ENCODE measurements at regions not wholly inside any gene's neighbourhood (a gene's known extent, or its start where the extent isn't known, plus 50 kb on each side); places are given as distances from the start of the nearest gene placed in this dataset.
"Not testable (repeated sequence)": the region's sequence is repeated elsewhere in the genome, so short reads cannot be mapped to it uniquely, and the experiment has no call there.

GRCh38 chr13:104650431-104650830 lies 1584.2 kb upstream of the SLC10A2 start:
- DNase-seq: no peak

GRCh38 chr13:104648291-104648690 lies 1582.1 kb upstream of the SLC10A2 start:
- DNase-seq: no peak

GRCh38 chr13:104645786-104646185 lies 1579.6 kb upstream of the SLC10A2 start:
- no peak for DNase-seq

- DNase-seq: no peak
These were observed 1575.1 kb upstream of the SLC10A2 start for GRCh38 chr13:104641309-104641708.

- DNase-seq: no peak
These were observed 1569.7 kb upstream of the SLC10A2 start for GRCh38 chr13:104635879-104636278.

- no peak for DNase-seq
These were observed 1567.8 kb upstream of the SLC10A2 start for GRCh38 chr13:104634016-104634415.

GRCh38 chr13:104632736-104633135 lies 1566.5 kb upstream of the SLC10A2 start:
- no peak for DNase-seq

- no peak for DNase-seq
These were observed 1559.0 kb upstream of the SLC10A2 start for GRCh38 chr13:104625201-104625600.

GRCh38 chr13:104616990-104617389 lies 1550.8 kb upstream of the SLC10A2 start:
- no peak for DNase-seq

- DNase-seq: no peak
These were observed 1548.3 kb upstream of the SLC10A2 start for GRCh38 chr13:104614361-104615145.

GRCh38 chr13:104608331-104608730 lies 1542.1 kb upstream of the SLC10A2 start:
- DNase-seq: no peak

- not testable (repeated sequence) for DNase-seq
These were observed 1539.2 kb upstream of the SLC10A2 start for GRCh38 chr13:104605435-104605834.

- DNase-seq: no peak
These were observed 1531.4 kb upstream of the SLC10A2 start for GRCh38 chr13:104597546-104598180.

GRCh38 chr13:104595511-104595910 lies 1529.3 kb upstream of the SLC10A2 start:
- no peak for DNase-seq

GRCh38 chr13:104594806-104595205 lies 1528.6 kb upstream of the SLC10A2 start:
- DNase-seq: no peak

GRCh38 chr13:104593693-104594092 lies 1527.5 kb upstream of the SLC10A2 start:
- DNase-seq: no peak

GRCh38 chr13:104593251-104593576 lies 1527.0 kb upstream of the SLC10A2 start:
- no peak for DNase-seq

GRCh38 chr13:104592545-104593250 lies 1526.5 kb upstream of the SLC10A2 start:
- DNase-seq: no peak

GRCh38 chr13:104592127-104592526 lies 1525.9 kb upstream of the SLC10A2 start:
- DNase-seq: no peak

- no peak for DNase-seq
These were observed 1520.0 kb upstream of the SLC10A2 start for GRCh38 chr13:104586051-104586746.

- DNase-seq: no peak
These were observed 1518.3 kb upstream of the SLC10A2 start for GRCh38 chr13:104584481-104584880.

- no peak for DNase-seq
These were observed 1514.7 kb upstream of the SLC10A2 start for GRCh38 chr13:104580931-104581330.

GRCh38 chr13:104577071-104577815 lies 1511.0 kb upstream of the SLC10A2 start:
- DNase-seq: no peak
